ENCODE measurements at regions not wholly inside any gene's neighbourhood (a gene's known extent, or its start where the extent isn't known, plus 50 kb on each side); places are given as distances from the start of the nearest gene placed in this dataset.
"Not testable (repeated sequence)": the region's sequence is repeated elsewhere in the genome, so short reads cannot be mapped to it uniquely, and the experiment has no call there.

GRCh38 chr21:39022035-39022434 lies 161.2 kb downstream of the PSMG1 start:
- no peak for DNase-seq

DNA sequence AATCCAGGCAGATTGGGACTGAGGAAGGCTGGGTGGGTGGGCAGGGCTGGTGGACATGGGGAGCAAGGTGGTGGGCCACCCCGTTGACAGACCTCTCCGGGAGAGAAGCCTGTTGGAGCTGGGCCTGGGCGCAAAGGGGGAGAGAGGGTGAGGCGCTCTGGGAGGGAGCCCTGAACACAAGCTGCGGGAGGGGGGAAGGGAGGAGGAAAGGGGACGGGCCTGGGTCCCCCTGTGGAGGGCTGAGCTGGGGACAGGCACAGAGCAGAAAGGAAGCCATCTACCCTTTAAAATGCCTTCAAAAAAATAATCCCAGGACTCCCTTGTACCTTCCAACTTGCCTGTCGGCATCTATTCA lies 161.8 kb downstream of the PSMG1 start:
- no peak for DNase-seq

- DNase-seq = peak; percentile 7 to 62
These were observed 162.3 kb downstream of the PSMG1 start for GRCh38 chr21:39020751-39021477.

- no peak for DNase-seq
These were observed 164.5 kb downstream of the PSMG1 start for GRCh38 chr21:39018730-39019129.

GRCh38 chr21:39016740-39017315 lies 166.4 kb downstream of the PSMG1 start:
- DNase-seq = peak in 1 of 2 donors; percentile 64

DNA sequence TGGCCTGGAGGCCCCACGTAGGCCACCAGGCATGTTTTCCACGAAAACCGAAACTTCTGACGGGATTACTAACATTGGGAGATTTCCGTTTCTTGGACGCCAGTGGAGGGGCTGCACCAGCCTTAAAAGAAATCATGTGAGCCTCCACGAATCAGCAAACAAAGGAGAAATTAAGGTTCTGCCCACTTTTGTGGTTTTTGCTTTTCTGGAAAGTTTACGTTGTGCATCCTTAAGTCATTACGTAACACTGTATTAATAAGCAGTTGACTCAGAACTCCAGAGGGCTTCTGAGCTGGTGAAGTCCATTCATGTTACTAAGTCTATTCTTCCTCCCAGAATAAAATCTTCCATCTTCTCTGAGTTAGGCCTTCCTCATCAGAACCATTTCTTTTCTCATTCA lies 168.5 kb downstream of the PSMG1 start:
- peak; percentile 13 to 66 for DNase-seq

DNA sequence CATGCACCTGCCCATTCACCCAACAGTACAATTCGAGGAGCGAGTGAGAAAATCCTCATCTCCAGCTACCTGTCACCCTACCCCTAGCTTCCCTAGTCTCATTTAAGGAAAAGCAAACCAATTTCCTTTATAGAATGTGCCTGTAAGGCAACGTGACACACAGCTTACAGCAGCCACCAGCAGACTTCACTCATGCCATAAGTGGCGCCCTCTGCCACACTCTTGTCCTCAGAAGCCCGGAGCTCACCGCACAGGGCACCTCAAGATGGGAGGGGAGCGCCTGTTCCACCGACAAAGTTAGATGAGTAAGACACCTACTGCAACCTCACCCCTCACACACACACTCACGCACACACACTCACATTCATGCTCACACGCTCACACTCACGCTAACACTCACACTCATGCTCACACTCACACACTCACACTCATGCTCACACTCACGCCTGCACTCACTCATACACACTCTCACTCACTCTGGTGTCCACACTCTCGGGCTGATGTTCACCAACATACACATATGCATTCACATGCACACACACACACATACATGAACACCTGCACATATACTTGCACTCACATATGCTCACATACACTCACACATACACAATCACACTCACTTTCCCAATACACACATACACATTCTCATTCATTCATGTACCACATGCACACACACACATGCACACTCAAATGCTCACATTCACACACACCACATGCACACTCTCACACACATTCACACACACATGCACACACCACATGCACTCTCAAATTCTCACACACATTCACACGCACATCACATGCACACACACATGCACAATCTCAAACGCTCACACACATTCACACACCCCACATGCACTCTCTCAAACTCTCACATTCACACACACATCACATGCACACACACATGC lies 170.7 kb downstream of the PSMG1 start:
- DNase-seq = no peak

DNA sequence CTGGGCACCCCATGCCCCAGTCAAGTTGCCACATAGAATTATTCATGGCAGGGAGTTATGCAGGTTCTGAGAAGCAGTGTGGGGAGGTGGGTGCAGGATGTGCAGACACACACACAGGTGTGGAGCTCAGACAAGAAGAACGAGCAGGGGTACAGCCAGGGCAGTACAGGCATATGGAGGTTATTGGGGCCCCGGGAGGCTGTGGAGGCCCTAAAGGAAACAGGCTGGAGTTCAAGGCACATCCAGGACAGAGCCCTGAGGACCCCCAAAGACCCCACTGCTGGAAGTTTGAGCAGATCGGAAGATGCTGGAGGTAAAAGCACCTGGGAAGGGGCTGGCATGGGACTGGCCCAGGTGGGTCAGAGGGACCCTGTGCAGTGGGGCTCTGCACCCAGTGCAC lies 171.3 kb downstream of the PSMG1 start:
- DNase-seq = no peak

DNA sequence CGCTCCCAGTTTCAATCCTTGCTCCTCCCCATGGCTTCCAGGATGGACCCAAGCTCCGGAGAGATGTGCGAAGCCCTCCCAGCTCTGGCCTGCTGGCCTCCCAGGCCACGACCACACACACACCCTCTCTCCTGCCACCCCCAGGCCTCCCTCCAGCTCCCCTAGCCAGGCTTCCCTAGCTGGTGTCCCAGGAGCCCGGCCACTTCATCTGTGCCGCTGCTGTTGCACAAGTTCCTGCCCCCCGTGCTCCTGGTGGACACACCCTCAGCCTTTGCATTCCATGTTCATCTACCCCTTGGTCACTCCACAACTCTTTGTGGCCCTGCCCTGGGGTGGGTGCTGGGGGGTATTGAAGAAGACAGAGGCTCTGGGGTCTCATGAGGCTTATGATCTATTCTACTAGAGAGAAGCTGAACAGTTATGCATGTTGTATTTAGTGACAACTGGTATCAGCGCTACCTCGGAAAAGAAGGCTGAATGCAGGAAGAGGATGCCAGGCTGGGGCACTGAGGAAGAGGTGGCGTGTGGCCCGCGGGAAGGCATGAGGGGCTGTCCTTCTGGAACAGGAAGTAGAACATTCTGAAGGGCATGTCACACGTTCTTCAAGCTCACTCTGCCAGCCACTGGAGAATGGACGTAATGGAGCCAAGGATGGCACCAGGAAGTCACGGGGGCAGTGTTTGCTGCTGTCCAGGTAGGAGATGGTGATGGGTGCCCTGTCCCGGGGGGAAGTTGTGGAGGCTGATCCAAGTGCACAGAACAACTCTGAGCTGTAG lies 172.4 kb downstream of the PSMG1 start:
- no peak for DNase-seq

DNA sequence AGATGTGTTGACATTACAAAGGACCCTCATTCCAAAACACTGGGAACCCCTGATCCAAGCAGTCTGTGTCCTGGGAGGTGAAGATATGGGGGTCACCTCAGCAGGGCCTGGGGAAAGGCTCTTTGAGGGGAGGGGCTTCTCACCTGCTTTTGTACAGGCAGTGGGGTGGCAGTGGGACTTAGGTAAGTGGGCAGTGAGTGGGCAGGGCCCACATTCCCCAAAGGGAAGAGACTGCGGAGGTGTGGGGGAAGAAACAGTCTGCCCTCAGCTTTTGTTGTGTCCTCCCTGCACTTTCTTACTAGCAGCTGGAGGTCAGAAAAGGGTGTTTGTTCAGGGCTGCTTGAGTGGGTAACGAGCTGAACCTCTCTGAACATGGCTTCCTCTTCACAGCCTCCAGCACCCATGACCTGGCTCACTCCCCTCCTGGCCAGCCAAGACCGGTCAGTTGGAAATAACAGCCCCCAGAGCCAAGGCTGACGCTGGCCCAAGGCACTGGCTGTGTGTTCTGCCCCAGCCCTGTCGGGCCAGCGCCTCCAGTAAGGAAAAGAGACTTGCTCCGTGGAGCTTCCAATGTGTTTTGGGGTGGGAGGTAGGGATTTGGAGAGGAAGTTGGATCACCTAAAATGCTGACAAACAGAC lies 173.5 kb downstream of the PSMG1 start:
- DNase-seq = no peak

- no peak for DNase-seq
These were observed 175.3 kb downstream of the PSMG1 start for GRCh38 chr21:39007985-39008384.

DNA sequence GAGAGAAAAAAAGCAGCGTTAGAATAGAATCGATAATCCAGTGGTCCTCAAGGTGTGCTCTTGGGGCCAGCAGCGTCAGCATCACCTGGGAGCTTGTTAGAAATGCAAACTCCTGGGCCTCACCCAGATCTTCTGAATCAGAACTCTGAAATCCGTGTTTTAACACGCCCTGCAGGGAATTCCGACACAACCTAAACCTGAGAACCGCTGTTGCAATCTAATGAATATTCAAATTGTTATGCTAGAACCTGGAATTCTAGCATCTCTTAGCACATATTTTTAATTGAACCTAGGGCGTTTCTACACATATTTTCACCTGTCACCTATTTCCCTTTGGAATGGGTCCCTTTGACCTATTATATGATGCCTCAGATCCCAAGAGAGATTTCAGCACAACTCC lies 175.7 kb downstream of the PSMG1 start:
- DNase-seq = no peak

GRCh38 chr21:39006571-39007311 lies 176.5 kb downstream of the PSMG1 start:
- peak; percentile 27 to 75 for DNase-seq

DNA sequence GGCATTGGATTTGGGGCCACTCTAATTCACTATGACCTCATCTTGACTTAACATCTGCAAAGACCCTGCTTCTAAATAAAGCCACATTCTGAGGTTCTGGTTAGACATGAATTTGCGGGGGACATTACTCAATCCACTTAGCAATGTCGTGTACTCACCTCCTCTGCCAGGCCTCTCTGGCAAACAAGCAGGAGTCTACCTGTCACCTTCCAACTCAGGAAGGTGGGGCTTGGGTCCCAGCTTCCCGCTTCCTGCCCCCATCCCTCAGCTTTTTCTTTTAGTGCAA lies 177.8 kb downstream of the PSMG1 start:
- no peak for DNase-seq

GRCh38 chr21:39004634-39005501 lies 178.4 kb downstream of the PSMG1 start:
- DNase-seq = peak; percentile 48 to 73

GRCh38 chr21:39003982-39004633 lies 179.1 kb downstream of the PSMG1 start:
- peak in 1 of 2 donors; percentile 48 for DNase-seq

DNA sequence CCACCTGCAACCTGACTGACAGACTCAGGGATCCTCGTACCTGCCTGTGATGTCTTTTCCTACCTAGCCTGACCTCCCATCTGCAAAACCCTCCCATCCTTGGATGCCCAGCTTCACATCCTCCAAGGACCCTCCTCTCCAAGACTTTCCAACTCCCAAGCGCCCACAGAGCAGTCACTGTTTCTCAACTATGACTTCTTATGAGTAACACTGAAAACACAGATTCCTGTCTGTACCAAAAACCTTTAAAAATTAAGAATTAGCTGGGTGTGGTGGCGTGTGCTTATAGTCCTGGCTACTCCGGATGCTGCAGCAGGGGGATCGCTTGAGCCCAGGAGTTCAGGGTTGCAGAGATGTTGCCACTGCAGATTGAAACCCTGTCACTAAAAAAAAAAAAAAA lies 181.9 kb downstream of the PSMG1 start:
- no peak for DNase-seq

- peak; percentile 16 to 53 for DNase-seq
These were observed 182.8 kb downstream of the PSMG1 start for GRCh38 chr21:39000496-39000895.

DNA sequence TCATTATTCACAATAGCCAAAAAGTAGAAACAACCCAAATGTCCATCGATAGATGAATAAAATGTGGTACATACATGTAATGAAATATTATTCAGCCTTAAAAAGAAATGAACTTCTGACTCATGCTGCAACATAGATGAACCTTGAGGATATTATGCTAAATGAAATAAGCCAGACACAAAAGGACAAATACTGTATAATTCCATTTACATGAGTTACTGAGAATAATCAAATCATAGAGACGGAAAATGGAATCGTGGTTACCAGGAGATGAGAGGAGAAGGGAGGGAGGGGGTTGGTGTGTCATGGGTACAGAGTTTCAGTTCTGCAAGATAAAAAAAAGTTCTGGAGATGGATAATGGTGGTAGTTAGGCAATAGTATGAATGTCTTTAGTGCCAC lies 184.1 kb downstream of the PSMG1 start:
- no peak for DNase-seq

DNA sequence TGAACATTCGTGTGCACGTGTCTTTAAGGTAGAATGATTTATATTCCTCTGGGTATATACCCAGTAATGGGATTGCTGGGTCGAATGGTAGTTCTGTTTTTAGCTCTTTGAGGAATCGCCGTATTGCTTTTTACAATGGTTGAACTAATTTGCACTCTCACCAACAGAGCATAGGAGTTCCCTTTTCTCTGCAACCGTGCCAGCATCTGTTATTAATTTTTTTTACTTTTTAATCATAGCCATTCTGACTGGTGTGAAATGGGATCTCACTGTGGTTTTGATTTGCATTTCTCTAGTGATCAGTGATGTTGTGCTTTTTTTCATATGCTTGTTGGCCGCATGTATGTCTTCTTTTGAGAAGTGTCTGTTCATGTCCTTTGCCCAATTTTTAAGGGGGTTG lies 185.0 kb downstream of the PSMG1 start:
- DNase-seq = not testable (repeated sequence)

DNA sequence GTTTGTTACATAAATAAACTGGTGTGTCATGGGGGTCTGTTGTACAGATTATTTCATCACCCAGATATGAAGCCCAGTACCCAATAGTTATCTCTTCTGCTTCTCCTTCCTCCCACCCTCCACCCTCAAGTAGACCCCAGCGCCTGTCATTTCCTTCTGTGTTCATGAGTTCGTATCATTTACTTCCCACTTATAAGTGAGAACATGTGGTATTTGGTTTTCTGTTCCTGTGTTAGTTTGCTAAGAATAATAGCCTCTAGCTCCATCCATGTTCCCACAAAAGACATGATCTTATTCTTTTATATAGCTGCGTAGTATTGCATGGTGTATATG lies 185.4 kb downstream of the PSMG1 start:
- peak in 1 of 2 donors; percentile 56 for DNase-seq

All from bone marrow (tissue), 2 donors.